DND-41 (cell line): ENCODE measurements at regions not wholly inside any gene's neighbourhood (a gene's known extent, or its start where the extent isn't known, plus 50 kb on each side); places are given as distances from the start of the nearest gene placed in this dataset.

Experiments used
- ATAC-seq: fragments of 200-7000 bp; cut with Tn5 transposase; 3 replicates; pipeline ENCODE4 v1.9.1; 2021; ENCODE audit warnings: low read depth; ENCODE audit not compliant: insufficient read depth
- DNase-seq: peaks from one replicate; pipeline ENCODE4 v3.0.0-alpha.2; 2020
- H2AFZ ChIP-seq: 2 replicates; pipeline ENCODE4 v1.6.0; 2012; ENCODE audit warnings: low read depth, low read length
- H3K27ac ChIP-seq: 2 replicates; pipeline ENCODE4 v1.5.1; 2012; ENCODE audit warnings: low read length, inconsistent platforms
- H3K27me3 ChIP-seq: fragments of 200-600 bp; sonication (generic); 2 replicates; pipeline ENCODE4 v1.6.0; 2012; ENCODE audit warnings: low read length, mild to moderate bottlenecking, inconsistent platforms; ENCODE audit not compliant: insufficient read depth, poor library complexity
- H3K36me3 ChIP-seq: 2 replicates; pipeline ENCODE4 v1.5.1; 2012; ENCODE audit warnings: low read length, inconsistent platforms; ENCODE audit not compliant: insufficient read depth
- H3K4me1 ChIP-seq: 2 replicates; pipeline ENCODE4 v1.5.1; 2012; ENCODE audit warnings: mild to moderate bottlenecking, low read length; ENCODE audit not compliant: insufficient read depth
- H3K4me2 ChIP-seq: 2 replicates; pipeline ENCODE4 v1.6.0; 2012; ENCODE audit warnings: mild to moderate bottlenecking, moderate library complexity, low read length, inconsistent platforms; ENCODE audit not compliant: insufficient read depth
- H3K4me3 ChIP-seq, 2 experiments: fragments of 200-600 bp in 1 of 2; shearing (Covaris generic) in 1 of 2; 2 replicates each; pipeline ENCODE4 v1.5.1; 2012 to 2016; ENCODE audit warnings: inconsistent platforms in 2 of 2, low read length in 2 of 2, mild to moderate bottlenecking in 2 of 2, low read depth in 1 of 2, moderate library complexity in 1 of 2
- H3K79me2 ChIP-seq: 2 replicates; pipeline ENCODE4 v1.6.0; 2012; ENCODE audit warnings: low read length, inconsistent platforms; ENCODE audit not compliant: insufficient read depth
- H3K9ac ChIP-seq: 2 replicates; pipeline ENCODE4 v1.6.0; 2012; ENCODE audit warnings: low read depth, mild to moderate bottlenecking, inconsistent platforms, low read length, moderate library complexity
- H3K9me3 ChIP-seq: 2 replicates; pipeline ENCODE4 v1.5.1; 2012; ENCODE audit warnings: low read length, moderate library complexity, mild to moderate bottlenecking, inconsistent platforms; ENCODE audit not compliant: insufficient read depth, severe bottlenecking
- H4K20me1 ChIP-seq: 2 replicates; pipeline ENCODE4 v1.6.0; 2012; ENCODE audit warnings: low read length; ENCODE audit not compliant: insufficient read depth
- CTCF ChIP-seq: IDR thresholded peaks from 2 replicates; pipeline ENCODE4 v1.5.1; 2012; ENCODE audit warnings: borderline replicate concordance, low read length, moderate library complexity, mild to moderate bottlenecking; ENCODE audit not compliant: poor library complexity, severe bottlenecking; ENCODE audit errors: extremely low read depth
- EZH2 ChIP-seq: IDR thresholded peaks from 3 replicates; pipeline ENCODE4 v1.6.1; 2012; ENCODE audit warnings: borderline replicate concordance, low read depth, mild to moderate bottlenecking, moderate library complexity, low read length, inconsistent platforms; ENCODE audit not compliant: severe bottlenecking

DNA sequence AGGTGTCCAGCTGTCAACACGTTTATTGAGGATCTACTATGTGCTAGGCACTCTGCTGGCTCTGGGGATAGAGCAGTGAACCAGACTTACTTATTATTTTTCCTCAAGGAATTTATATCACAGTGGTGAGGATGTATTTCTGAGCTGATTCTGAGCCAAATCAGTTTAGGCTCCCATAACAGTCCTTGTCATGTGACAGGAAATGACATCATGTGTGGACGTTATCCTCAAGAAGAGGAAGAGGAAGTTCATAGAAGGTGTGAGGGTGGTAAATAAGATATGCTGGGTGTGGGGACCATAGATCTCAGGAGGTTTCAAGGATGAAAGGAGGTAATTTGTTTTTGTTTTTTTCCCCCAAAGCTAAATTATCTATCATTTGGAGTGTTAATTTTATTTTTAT, 873.5 kb upstream of the EEF2KMT start:
- Histone ChIP-seq H3K27ac (no peak overlapping the region), H2AFZ (peak overlapping the region; percentile 23; the same call in 1 of the 2 replicates), H3K9ac (no peak overlapping the region), H3K4me2 (no peak overlapping the region), H3K27me3 (no peaks in the 10 kb centered on the region), H3K9me3 (peaks cover 5% of the 10 kb centered on the region), H3K4me3 (no peak overlapping the region), H3K79me2 (no peaks in the 10 kb centered on the region), H4K20me1 (no peaks in the 10 kb centered on the region), H3K36me3 (no peaks in the 10 kb centered on the region), H3K4me1 (no peaks in the 10 kb centered on the region)
- TF ChIP-seq CTCF, result no peak
- no peak for TF ChIP-seq EZH2
- ATAC-seq (no peak), DNase-seq (no peak)

GRCh38 chr16:5966004-5966403, 868.4 kb upstream of the EEF2KMT start:
- Histone ChIP-seq H3K4me1 (no peaks in the 10 kb centered on the region), H3K9me3 (peaks cover 4% of the 10 kb centered on the region), H3K27me3 (no peaks in the 10 kb centered on the region), H4K20me1 (no peaks in the 10 kb centered on the region), H2AFZ (no peak overlapping the region), H3K9ac (no peak overlapping the region), H3K36me3 (no peaks in the 10 kb centered on the region), H3K79me2 (no peaks in the 10 kb centered on the region), H3K4me2 (no peak overlapping the region), H3K4me3 (no peak overlapping the region), H3K27ac (no peak overlapping the region)
- no peak for DNase-seq
- no peak for ATAC-seq
- TF ChIP-seq EZH2 (no peak), CTCF (no peak)

DNA sequence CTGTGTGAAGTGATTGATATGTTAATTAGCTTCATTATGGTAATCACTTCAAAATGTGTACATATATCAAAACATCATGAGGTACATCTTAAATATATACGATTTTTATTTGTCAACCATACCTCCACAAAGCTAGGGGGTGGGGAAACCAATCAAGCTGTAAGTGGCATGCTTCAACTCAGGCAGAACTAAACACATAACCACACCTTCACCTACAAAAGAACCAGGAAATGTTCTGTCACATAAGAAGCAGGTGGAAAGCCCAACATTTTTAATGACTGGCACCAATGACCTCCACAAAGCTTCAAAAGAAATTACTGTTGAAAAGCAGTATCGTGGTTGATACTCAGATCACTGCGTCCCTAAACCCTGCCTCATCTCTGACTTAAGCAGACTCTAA, 867.7 kb upstream of the EEF2KMT start:
- no peak overlapping the region for H3K9ac ChIP-seq
- no peak overlapping the region for H3K4me3 ChIP-seq
- ATAC-seq (no peak), DNase-seq (no peak)
- TF ChIP-seq CTCF (no peak), EZH2 (no peak)
- H3K79me2 ChIP-seq, result no peaks in the 10 kb centered on the region
- no peaks in the 10 kb centered on the region for H4K20me1 ChIP-seq
- no peak overlapping the region for H3K27ac ChIP-seq
- H3K27me3 ChIP-seq, result no peaks in the 10 kb centered on the region
- no peak overlapping the region for H3K4me2 ChIP-seq
- no peak overlapping the region for H2AFZ ChIP-seq
- no peaks in the 10 kb centered on the region for H3K9me3 ChIP-seq
- H3K4me1 ChIP-seq, result no peaks in the 10 kb centered on the region
- H3K36me3 ChIP-seq, result no peaks in the 10 kb centered on the region

- H3K9me3 ChIP-seq, result no peaks in the 10 kb centered on the region
- no peaks in the 10 kb centered on the region for H4K20me1 ChIP-seq
- no peak for DNase-seq
- H3K9ac ChIP-seq, result no peak overlapping the region
- no peak overlapping the region for H2AFZ ChIP-seq
- TF ChIP-seq CTCF (no peak), EZH2 (no peak)
- H3K4me1 ChIP-seq, result no peaks in the 10 kb centered on the region
- no peaks in the 10 kb centered on the region for H3K36me3 ChIP-seq
- H3K27me3 ChIP-seq, result no peaks in the 10 kb centered on the region
- no peak overlapping the region for H3K27ac ChIP-seq
- no peak overlapping the region for H3K4me3 ChIP-seq
- H3K79me2 ChIP-seq, result no peaks in the 10 kb centered on the region
- no peak overlapping the region for H3K4me2 ChIP-seq
- ATAC-seq, result no peak
These were observed 853.9 kb upstream of the EEF2KMT start for GRCh38 chr16:5951486-5951885.
